ENCODE measurements at regions not wholly inside any gene's neighbourhood (a gene's known extent, or its start where the extent isn't known, plus 50 kb on each side); places are given as distances from the start of the nearest gene placed in this dataset.

DNA sequence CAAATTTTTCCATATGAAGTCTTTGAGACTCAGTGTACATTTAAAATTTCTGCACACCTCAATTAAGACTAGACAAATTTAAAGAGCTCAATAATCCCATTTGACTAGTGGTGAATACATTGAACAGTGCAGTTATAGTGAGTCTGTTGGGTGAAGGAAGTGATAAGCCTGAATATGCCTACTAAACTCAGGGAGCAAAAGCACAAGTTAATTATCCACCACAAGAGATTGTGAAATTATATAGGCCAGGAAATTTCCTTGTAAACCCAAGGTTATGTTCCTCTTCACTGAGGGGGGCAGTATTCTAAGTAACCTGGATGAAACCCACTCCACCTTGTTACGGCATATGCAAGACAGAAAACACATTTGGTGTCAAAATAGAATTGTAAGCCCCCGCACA is 612.9 kb upstream of the DAB2 start:
- DNase-seq: no peak

GRCh38 chr5:40034441-40034840 is 609.7 kb upstream of the DAB2 start:
- no peak for DNase-seq

GRCh38 chr5:40033411-40033810 is 608.6 kb upstream of the DAB2 start:
- no peak for DNase-seq

- no peak for DNase-seq
These were observed 608.2 kb upstream of the DAB2 start for GRCh38 chr5:40033009-40033408.

- no peak for DNase-seq
These were observed 605.9 kb upstream of the DAB2 start for GRCh38 chr5:40030661-40031060.

DNA sequence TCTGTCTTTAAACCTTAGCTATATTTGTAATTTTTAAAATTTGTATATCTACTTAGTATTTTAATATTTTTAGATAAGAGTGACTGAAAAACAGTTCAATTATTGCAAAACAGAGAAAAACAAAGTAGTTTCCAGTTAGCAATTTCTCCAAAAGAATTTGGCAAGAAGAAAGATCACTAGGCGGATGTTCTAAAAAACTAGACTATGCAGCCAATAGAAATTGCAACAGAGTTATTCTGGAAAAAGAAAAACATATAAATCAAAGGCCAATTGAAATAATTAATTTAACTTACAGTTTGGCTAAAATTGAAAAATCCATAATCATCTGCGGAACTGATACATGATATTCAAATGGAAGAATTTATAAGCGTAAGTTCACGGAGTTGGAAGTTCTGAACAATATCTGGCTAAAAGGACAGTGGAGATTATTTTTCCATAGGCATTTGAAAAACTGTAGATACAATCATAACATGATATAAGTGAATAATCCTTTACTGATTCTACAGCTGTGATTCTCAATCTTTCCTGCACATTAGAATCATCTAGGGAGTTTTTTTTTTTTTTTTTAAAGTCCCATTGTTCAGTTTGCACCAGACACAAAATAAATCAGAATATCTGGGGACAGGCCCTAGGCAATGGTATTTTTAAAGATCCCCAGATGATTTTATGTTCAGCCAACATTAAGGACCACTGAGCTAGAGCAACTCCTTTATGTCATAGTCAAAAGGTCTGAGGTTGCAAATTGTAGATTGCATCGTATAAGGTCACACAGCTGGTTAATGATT is 605.1 kb upstream of the DAB2 start:
- no peak for DNase-seq

- no peak for DNase-seq
These were observed 602.6 kb upstream of the DAB2 start for GRCh38 chr5:40027400-40027799.

- no peak for DNase-seq
These were observed 600.8 kb upstream of the DAB2 start for GRCh38 chr5:40025586-40025985.

- no peak for DNase-seq
These were observed 597.3 kb upstream of the DAB2 start for GRCh38 chr5:40022057-40022456.

DNA sequence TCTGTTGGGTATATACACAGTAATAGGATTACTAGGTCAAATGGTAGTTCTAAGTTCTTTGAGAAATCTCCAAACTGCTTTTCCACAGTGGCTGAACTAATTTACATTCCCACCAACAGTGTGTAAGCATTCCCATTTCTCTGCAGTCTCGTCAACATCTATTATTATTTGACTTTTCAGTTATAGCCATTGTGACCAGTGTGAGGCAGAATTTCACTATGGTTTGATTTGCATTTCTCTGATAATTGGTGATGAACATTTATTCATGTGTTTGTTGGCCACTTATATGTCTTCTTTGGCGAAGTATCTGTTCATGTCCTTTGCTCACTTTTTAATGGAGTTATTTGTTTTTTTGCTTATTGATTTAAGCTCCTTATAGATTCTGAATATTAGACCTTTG is 596.2 kb upstream of the DAB2 start:
- no peak for DNase-seq

- DNase-seq: no peak
These were observed 593.1 kb upstream of the DAB2 start for GRCh38 chr5:40017918-40018317.

DNA sequence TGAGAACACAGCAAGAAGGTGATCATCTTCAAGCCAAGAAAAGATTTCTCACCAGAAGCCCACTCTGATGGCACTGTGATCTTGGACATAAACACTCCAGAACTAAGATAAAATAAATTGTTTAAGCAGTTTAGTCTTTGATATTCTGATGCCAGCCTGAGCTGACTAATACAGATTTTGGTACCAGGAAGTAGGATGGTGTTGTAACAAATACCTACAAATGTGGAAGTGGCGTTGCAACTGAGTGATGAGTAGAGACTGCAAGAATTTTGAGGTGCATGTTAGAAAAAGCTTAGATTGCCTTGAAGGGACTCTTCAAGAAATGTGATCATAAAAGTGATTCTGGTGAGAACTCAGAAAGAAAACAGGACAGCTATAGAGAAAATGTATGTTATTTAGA is 592.4 kb upstream of the DAB2 start:
- no peak for DNase-seq

GRCh38 chr5:40010436-40010835 is 585.7 kb upstream of the DAB2 start:
- no peak for DNase-seq

- DNase-seq: no peak
These were observed 581.5 kb upstream of the DAB2 start for GRCh38 chr5:40006260-40006659.

DNA sequence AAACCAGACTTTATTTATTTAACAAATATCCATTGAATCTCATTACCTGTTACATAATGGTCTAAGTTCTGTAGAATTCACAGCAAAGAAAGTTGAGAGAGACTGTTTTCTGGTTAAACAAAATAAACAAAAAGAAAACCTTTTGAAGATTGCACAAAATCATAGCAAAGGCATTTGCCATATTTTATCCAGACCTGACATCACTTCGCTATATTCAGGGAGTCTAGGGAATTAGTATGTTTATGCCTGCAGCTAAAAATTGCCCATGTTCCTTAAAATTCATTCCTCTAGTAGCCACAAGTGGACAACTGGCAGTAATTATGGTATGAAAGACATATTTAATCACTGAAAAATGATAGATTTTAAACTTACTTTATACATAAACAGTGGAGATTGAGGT is 577.0 kb upstream of the DAB2 start:
- DNase-seq: no peak

GRCh38 chr5:39998518-39998917 is 573.7 kb upstream of the DAB2 start:
- DNase-seq: peak; percentile 37

DNA sequence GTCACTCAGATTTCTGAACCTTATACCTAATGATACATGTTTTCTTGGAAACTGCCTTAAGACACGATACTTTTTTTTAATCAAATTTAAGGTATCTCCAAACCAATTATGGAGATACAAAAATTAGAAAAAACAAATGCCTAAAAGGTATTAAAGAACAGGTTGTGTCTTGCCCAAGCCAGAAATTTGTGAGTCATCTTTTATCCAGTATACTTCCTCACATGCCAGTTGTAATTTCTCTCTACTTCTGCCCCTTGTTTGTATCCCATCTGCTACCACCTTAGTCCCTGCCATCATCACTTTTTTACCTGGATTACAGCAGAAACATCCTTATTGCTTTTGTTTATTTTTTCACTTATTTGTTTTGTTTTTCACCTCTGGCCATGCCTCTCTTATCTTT is 571.2 kb upstream of the DAB2 start:
- no peak for DNase-seq

- no peak for DNase-seq
These were observed 567.9 kb upstream of the DAB2 start for GRCh38 chr5:39992617-39993202.

DNA sequence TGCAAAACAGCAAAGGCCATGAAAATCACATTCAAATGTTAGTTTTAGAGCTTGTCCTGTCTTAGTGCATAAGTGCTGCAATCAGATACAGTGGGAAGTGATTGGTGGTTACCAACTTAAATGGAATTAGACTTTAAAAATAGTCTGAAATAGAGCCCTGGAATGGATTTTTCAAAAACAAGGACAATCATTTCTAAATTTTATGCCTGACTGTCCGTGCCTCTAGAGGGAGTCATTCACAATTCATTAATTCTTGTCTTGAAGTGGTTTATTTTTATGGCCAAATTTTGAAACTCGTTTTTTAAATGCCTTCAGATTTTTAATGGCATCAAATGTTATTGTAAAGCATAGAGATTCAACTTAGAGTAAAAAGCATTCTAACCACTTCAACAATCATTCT is 561.8 kb upstream of the DAB2 start:
- no peak for DNase-seq

DNA sequence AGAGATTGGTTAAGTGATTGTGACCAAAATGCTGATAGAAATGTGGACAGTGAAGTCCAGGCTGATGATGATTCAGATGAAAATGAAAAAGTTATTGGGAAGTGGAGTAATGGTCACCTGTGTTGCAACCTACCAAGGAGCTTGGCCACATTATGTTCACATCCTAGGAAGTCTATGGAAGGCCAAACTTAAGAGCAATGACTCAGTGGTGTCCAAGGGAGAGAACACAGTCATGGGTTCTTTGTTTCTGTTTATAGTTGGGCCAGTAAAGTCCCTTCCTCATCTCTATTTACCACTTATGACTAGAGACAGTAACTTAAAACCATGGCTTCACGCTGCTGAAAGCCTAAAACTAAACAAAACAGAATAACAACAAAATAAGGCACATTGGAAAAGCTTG is 555.3 kb upstream of the DAB2 start:
- no peak for DNase-seq

- DNase-seq: peak; percentile 68
These were observed 552.4 kb upstream of the DAB2 start for GRCh38 chr5:39977066-39977655.

GRCh38 chr5:39970117-39970798 is 545.5 kb upstream of the DAB2 start:
- DNase-seq: no peak

- no peak for DNase-seq
These were observed 543.6 kb upstream of the DAB2 start for GRCh38 chr5:39968381-39968780.

DNA sequence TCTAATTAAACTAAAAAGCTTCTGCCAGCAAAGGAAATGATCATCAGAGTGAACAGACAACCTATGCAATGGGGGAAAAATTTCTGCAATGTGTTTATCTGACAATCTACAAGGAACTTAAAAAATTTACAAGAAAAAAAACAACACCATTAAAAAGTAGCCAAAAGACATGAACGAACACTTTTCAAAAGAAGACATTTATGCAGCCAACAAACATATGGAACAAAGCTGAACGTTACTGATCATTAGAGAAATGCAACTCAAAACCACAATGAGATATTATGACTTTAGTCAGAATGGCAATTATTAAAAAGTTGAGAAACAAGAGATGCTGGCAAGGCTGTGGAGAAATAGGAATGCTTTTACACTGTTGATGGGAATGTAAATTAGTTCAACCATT is 530.4 kb upstream of the DAB2 start:
- peak; percentile 41 for DNase-seq

Measured in fibroblast of skin of abdomen (primary cell).